ENCODE measurements at regions not wholly inside any gene's neighbourhood (a gene's known extent, or its start where the extent isn't known, plus 50 kb on each side); places are given as distances from the start of the nearest gene placed in this dataset.

DNA sequence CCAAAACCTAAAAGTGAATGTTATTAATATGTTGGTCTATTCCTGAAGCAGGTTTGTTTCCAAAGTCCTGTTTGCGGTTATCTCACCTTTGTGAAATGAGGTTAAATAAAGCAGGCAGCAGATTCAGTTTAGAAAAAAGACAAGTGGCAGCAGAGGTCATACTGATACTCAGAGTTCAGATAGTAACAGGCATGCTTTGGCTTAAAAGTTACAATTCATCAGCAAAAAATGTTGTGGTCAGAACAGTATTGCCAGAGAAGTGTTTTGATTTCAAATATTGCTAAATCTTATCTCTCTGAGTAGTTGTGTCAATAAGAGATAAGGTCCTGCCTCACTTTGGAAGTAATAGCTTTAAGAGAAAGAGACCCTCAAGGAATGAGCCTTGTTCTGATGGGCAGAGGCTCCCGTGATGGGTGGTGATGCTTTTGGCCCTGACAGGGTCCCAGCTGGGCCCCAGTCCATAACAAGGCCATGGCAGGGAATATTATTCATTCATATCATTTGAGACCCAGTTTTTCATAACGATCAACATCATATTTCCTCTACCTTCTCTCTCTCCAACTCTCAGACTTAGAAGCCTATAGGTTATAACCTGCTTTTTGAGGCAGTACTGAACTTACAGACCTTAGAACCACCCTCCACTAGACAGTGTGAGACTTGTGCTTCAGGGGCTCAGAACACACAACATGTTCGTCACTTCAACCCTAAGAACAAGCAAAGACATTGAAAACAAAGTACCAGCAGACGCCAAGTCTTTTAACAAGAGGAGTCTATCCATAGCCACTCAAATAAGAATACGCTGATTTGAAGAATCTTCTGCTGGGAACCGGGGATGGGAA, 58.5 kb upstream of the AHR start:
- TF ChIP-seq PAX8 (IDR thresholded peaks at IDR 0.05) (no peak), ASH2L (IDR thresholded peaks at IDR 0.05; ENCODE audit: borderline replicate concordance, low read depth) (no peak), BCL3 (IDR thresholded peaks at IDR 0.05; ENCODE audit: borderline replicate concordance, insufficient read depth, low read depth, low read length, poor library complexity, severe bottlenecking) (no peak), RAD21 (IDR thresholded peaks at IDR 0.05; ENCODE audit: insufficient read depth, low read depth, low read length) (no peak), CHD4 (IDR thresholded peaks at IDR 0.05) (no peak)
- ChIA-PET SMC1A (ENCODE audit: uncharacterized antibody, unreplicated experiment) (no interaction called here), POLR2A (no interaction called here), RAD21 (ENCODE audit: unreplicated experiment) (no interaction called here), CTCF (interaction anchor here (0.6 kb wide), 1 partner anchor 231 kb away, joined by 3 read pairs; no protein-coding TSS in a partner anchor)
- Histone ChIP-seq H3K4me1 (ENCODE audit: control insufficient read depth, insufficient read depth, low read length) (peaks cover 4% of the 10 kb centered on the region), H4K20me1 (ENCODE audit: control insufficient read depth, insufficient read depth) (no peaks in the 10 kb centered on the region), H3K4me2 (ENCODE audit: control insufficient read depth, insufficient read depth) (no peak overlapping the region), H3K9ac (ENCODE audit: control insufficient read depth, insufficient read depth, low read length) (no peak overlapping the region), H3K27me3 (replicated peaks in 1 of 2; ENCODE audit: control insufficient read depth in 2 of 2, insufficient read depth in 2 of 2, low read length in 1 of 2) (no peaks in the 10 kb centered on the region), H3K79me2 (ENCODE audit: control insufficient read depth, insufficient read depth, low read length) (no peaks in the 10 kb centered on the region), H2AFZ (ENCODE audit: control insufficient read depth, low read depth, low read length) (no peak overlapping the region), H3K4me3 (no peak overlapping the region), H3K36me3 (ENCODE audit: control insufficient read depth in 2 of 2, insufficient read depth in 2 of 2, low read length in 1 of 2) (no peaks in the 10 kb centered on the region), H3K9me3 (replicated peaks; ENCODE audit: control insufficient read depth, insufficient read depth, low read length) (no peaks in the 10 kb centered on the region), H3K27ac (ENCODE audit: control insufficient read depth, insufficient read depth) (no peak overlapping the region)
- intact Hi-C loops (cut with micrococcal nuclease; ENCODE audit: unreplicated experiment) (loop anchor here (10.0 kb wide), 1 partner anchor 165 kb away; no protein-coding TSS in a partner anchor), in situ Hi-C loops (cut with MboI) (no loop called here)
- DNase-seq (ENCODE audit: low read depth, low spot score) (no peak), ATAC-seq (no peak), FAIRE-seq (no peak)
- no TSS peak for BruUV-seq (replicated peaks)
- 79% methylated on average over 7 of the region's 7 CpGs for WGBS (ENCODE audit: insufficient coverage, insufficient replicate concordance, low lambda C conversion rate, missing lambda C conversion rate)

GRCh38 chr7:17242504-17242903, 55.9 kb upstream of the AHR start:
- CTCF ChIA-PET = no interaction called here
- Histone ChIP-seq H3K9me3 (replicated peaks; ENCODE audit: control insufficient read depth, insufficient read depth, low read length) (no peaks in the 10 kb centered on the region), H3K4me3 (no peak overlapping the region), H3K79me2 (ENCODE audit: control insufficient read depth, insufficient read depth, low read length) (no peaks in the 10 kb centered on the region), H3K27me3 (replicated peaks in 1 of 2; ENCODE audit: control insufficient read depth in 2 of 2, insufficient read depth in 2 of 2, low read length in 1 of 2) (no peaks in the 10 kb centered on the region), H3K4me1 (ENCODE audit: control insufficient read depth, insufficient read depth, low read length) (no peaks in the 10 kb centered on the region), H3K4me2 (ENCODE audit: control insufficient read depth, insufficient read depth) (no peak overlapping the region), H2AFZ (ENCODE audit: control insufficient read depth, low read depth, low read length) (no peak overlapping the region), H3K9ac (ENCODE audit: control insufficient read depth, insufficient read depth, low read length) (no peak overlapping the region), H4K20me1 (ENCODE audit: control insufficient read depth, insufficient read depth) (no peaks in the 10 kb centered on the region), H3K36me3 (ENCODE audit: control insufficient read depth in 2 of 2, insufficient read depth in 2 of 2, low read length in 1 of 2) (no peaks in the 10 kb centered on the region), H3K27ac (ENCODE audit: control insufficient read depth, insufficient read depth) (no peak overlapping the region)
- DNase-seq (ENCODE audit: low read depth, low spot score) (no peak), ATAC-seq (no peak), FAIRE-seq (no peak)
- in situ Hi-C loops (cut with MboI) (no loop called here), intact Hi-C loops (cut with micrococcal nuclease; ENCODE audit: unreplicated experiment) (no loop called here)
- POLR2A ChIA-PET = interaction anchor here (0.5 kb wide), 1 partner anchor 223 kb away, joined by 3 read pairs; no protein-coding TSS in a partner anchor
- RAD21 ChIA-PET (ENCODE audit: unreplicated experiment) = no interaction called here
- no TSS peak for BruUV-seq (replicated peaks)
- 99% methylated on average over 4 of the region's 4 CpGs for WGBS (ENCODE audit: insufficient coverage, insufficient replicate concordance, low lambda C conversion rate, missing lambda C conversion rate)
- TF ChIP-seq TBL1XR1 (IDR thresholded peaks at IDR 0.05; ENCODE audit: low read depth, low read length) (no peak), MYB (IDR thresholded peaks at IDR 0.05; ENCODE audit: borderline replicate concordance, low read depth, low read length) (no peak)
- SMC1A ChIA-PET (ENCODE audit: uncharacterized antibody, unreplicated experiment) = no interaction called here
